Activated T-cell treated with anti-CD3 and anti-CD28 coated beads, Interleukin-2, amount 50 U/mL, for 4 hours (primary cell): ENCODE measurements at regions not wholly inside any gene's neighbourhood (a gene's known extent, or its start where the extent isn't known, plus 50 kb on each side); places are given as distances from the start of the nearest gene placed in this dataset.
"Not testable (repeated sequence)": the region's sequence is repeated elsewhere in the genome, so short reads cannot be mapped to it uniquely, and the experiment has no call there.

Source experiments
- ATAC-seq, 2 donors: fragments of 200-7000 bp; cut with Tn5 transposase; one replicate each; pipeline ENCODE4 v1.10.0; 2021
- DNase-seq: peaks from one replicate; pipeline ENCODE4 v3.0.0-alpha.2; 2020
- H3K27me3 Mint-ChIP-seq: one replicate; pipeline ENCODE4 v1.8.0; 2021; ENCODE audit warnings: low read depth, mixed read lengths
- H3K36me3 Mint-ChIP-seq: one replicate; pipeline ENCODE4 v1.8.0; 2022; ENCODE audit warnings: mixed read lengths; ENCODE audit not compliant: insufficient read depth
- H3K4me1 Mint-ChIP-seq: one replicate; pipeline ENCODE4 v1.8.0; 2021; ENCODE audit warnings: low read depth, mixed read lengths
- H3K4me3 Mint-ChIP-seq: one replicate; pipeline ENCODE4 v1.8.0; 2021; ENCODE audit warnings: mild to moderate bottlenecking, moderate library complexity, mixed read lengths
- H3K9me3 Mint-ChIP-seq: one replicate; pipeline ENCODE4 v1.8.0; 2021; ENCODE audit warnings: mixed read lengths

GRCh38 chr4:181845617-181846016, 397.6 kb upstream of the TENM3 start:
- no peak for ATAC-seq
- Mint-ChIP-seq H3K4me3 (no peak overlapping the region), H3K9me3 (no peaks in the 10 kb centered on the region), H3K27me3 (no peaks in the 10 kb centered on the region), H3K36me3 (no peaks in the 10 kb centered on the region), H3K4me1 (no peaks in the 10 kb centered on the region)
- no peak for DNase-seq

- Mint-ChIP-seq H3K4me3 (no peak overlapping the region), H3K36me3 (no peaks in the 10 kb centered on the region), H3K9me3 (no peaks in the 10 kb centered on the region), H3K27me3 (no peaks in the 10 kb centered on the region), H3K4me1 (no peaks in the 10 kb centered on the region)
- ATAC-seq, result no peak
- DNase-seq, result no peak
Observed at GRCh38 chr4:181846934-181847333, 396.3 kb upstream of the TENM3 start.

- Mint-ChIP-seq H3K9me3 (no peaks in the 10 kb centered on the region), H3K4me1 (no peaks in the 10 kb centered on the region), H3K36me3 (no peaks in the 10 kb centered on the region), H3K4me3 (no peak overlapping the region), H3K27me3 (no peaks in the 10 kb centered on the region)
- no peak for ATAC-seq
- DNase-seq, result no peak
Observed at GRCh38 chr4:181848357-181848756, 394.8 kb upstream of the TENM3 start.

GRCh38 chr4:181849472-181849871, 393.7 kb upstream of the TENM3 start:
- no peaks in the 10 kb centered on the region for H3K36me3 Mint-ChIP-seq
- no peak overlapping the region for H3K4me3 Mint-ChIP-seq
- DNase-seq (no peak), ATAC-seq (no peak)
- H3K4me1 Mint-ChIP-seq, result no peaks in the 10 kb centered on the region
- H3K9me3 Mint-ChIP-seq, result no peaks in the 10 kb centered on the region
- H3K27me3 Mint-ChIP-seq, result no peaks in the 10 kb centered on the region

GRCh38 chr4:181853881-181854511, 389.2 kb upstream of the TENM3 start:
- H3K9me3 Mint-ChIP-seq, result peaks cover 8% of the 10 kb centered on the region
- H3K4me3 Mint-ChIP-seq, result no peak overlapping the region
- H3K36me3 Mint-ChIP-seq, result no peaks in the 10 kb centered on the region
- no peaks in the 10 kb centered on the region for H3K4me1 Mint-ChIP-seq
- ATAC-seq (no peak), DNase-seq (no peak)
- H3K27me3 Mint-ChIP-seq, result no peaks in the 10 kb centered on the region

GRCh38 chr4:181855307-181855706, 387.9 kb upstream of the TENM3 start:
- DNase-seq, result no peak
- Mint-ChIP-seq H3K9me3 (peaks cover 8% of the 10 kb centered on the region), H3K36me3 (no peaks in the 10 kb centered on the region), H3K27me3 (no peaks in the 10 kb centered on the region), H3K4me1 (no peaks in the 10 kb centered on the region), H3K4me3 (no peak overlapping the region)
- no peak for ATAC-seq

GRCh38 chr4:181857471-181857870, 385.7 kb upstream of the TENM3 start:
- not testable (repeated sequence) for H3K36me3 Mint-ChIP-seq, H3K4me3 Mint-ChIP-seq, DNase-seq, ATAC-seq, H3K4me1 Mint-ChIP-seq, H3K27me3 Mint-ChIP-seq
- peaks cover 13% of the 10 kb centered on the region for H3K9me3 Mint-ChIP-seq

- ATAC-seq, result no peak
- Mint-ChIP-seq H3K4me1 (no peaks in the 10 kb centered on the region), H3K36me3 (no peaks in the 10 kb centered on the region), H3K27me3 (no peaks in the 10 kb centered on the region), H3K4me3 (no peak overlapping the region), H3K9me3 (peaks cover 13% of the 10 kb centered on the region)
- DNase-seq, result no peak
Observed at GRCh38 chr4:181858741-181859140, 384.5 kb upstream of the TENM3 start.

GRCh38 chr4:181859439-181859838, 383.8 kb upstream of the TENM3 start:
- H3K36me3 Mint-ChIP-seq, result no peaks in the 10 kb centered on the region
- H3K27me3 Mint-ChIP-seq, result no peaks in the 10 kb centered on the region
- H3K9me3 Mint-ChIP-seq, result peaks cover 16% of the 10 kb centered on the region
- ATAC-seq (no peak), DNase-seq (no peak)
- no peaks in the 10 kb centered on the region for H3K4me1 Mint-ChIP-seq
- no peak overlapping the region for H3K4me3 Mint-ChIP-seq

GRCh38 chr4:181860157-181860556, 383.0 kb upstream of the TENM3 start:
- H3K36me3 Mint-ChIP-seq, result no peaks in the 10 kb centered on the region
- ATAC-seq (no peak), DNase-seq (no peak)
- H3K9me3 Mint-ChIP-seq, result peaks cover 16% of the 10 kb centered on the region
- no peak overlapping the region for H3K4me3 Mint-ChIP-seq
- H3K4me1 Mint-ChIP-seq, result no peaks in the 10 kb centered on the region
- no peaks in the 10 kb centered on the region for H3K27me3 Mint-ChIP-seq

- H3K4me3 Mint-ChIP-seq, result no peak overlapping the region
- DNase-seq (no peak), ATAC-seq (no peak)
- no peaks in the 10 kb centered on the region for H3K27me3 Mint-ChIP-seq
- peaks cover 13% of the 10 kb centered on the region for H3K9me3 Mint-ChIP-seq
- no peaks in the 10 kb centered on the region for H3K4me1 Mint-ChIP-seq
- no peaks in the 10 kb centered on the region for H3K36me3 Mint-ChIP-seq
Observed at GRCh38 chr4:181860668-181861067, 382.5 kb upstream of the TENM3 start.

- DNase-seq (no peak), ATAC-seq (no peak)
- H3K9me3 Mint-ChIP-seq, result peaks cover 13% of the 10 kb centered on the region
- H3K4me3 Mint-ChIP-seq, result no peak overlapping the region
- H3K27me3 Mint-ChIP-seq, result no peaks in the 10 kb centered on the region
- H3K36me3 Mint-ChIP-seq, result no peaks in the 10 kb centered on the region
- no peaks in the 10 kb centered on the region for H3K4me1 Mint-ChIP-seq
Observed at GRCh38 chr4:181863856-181864255, 379.3 kb upstream of the TENM3 start.

GRCh38 chr4:181870326-181870725, 372.9 kb upstream of the TENM3 start:
- DNase-seq, result no peak
- Mint-ChIP-seq H3K36me3 (no peaks in the 10 kb centered on the region), H3K4me3 (no peak overlapping the region), H3K27me3 (no peaks in the 10 kb centered on the region), H3K9me3 (peaks cover 12% of the 10 kb centered on the region), H3K4me1 (no peaks in the 10 kb centered on the region)
- no peak for ATAC-seq

GRCh38 chr4:181874602-181875001, 368.6 kb upstream of the TENM3 start:
- no peak for DNase-seq
- Mint-ChIP-seq H3K9me3 (peaks cover 7% of the 10 kb centered on the region), H3K27me3 (no peaks in the 10 kb centered on the region), H3K36me3 (no peaks in the 10 kb centered on the region), H3K4me1 (no peaks in the 10 kb centered on the region), H3K4me3 (no peak overlapping the region)
- ATAC-seq, result no peak

- no peak overlapping the region for H3K4me3 Mint-ChIP-seq
- DNase-seq, result no peak
- no peak for ATAC-seq
- H3K4me1 Mint-ChIP-seq, result no peaks in the 10 kb centered on the region
- H3K9me3 Mint-ChIP-seq, result peaks cover 5% of the 10 kb centered on the region
- H3K27me3 Mint-ChIP-seq, result no peaks in the 10 kb centered on the region
- no peaks in the 10 kb centered on the region for H3K36me3 Mint-ChIP-seq
Observed at GRCh38 chr4:181877329-181877848, 365.8 kb upstream of the TENM3 start.
